Heart left ventricle (tissue), 16 donors: ENCODE measurements at regions not wholly inside any gene's neighbourhood (a gene's known extent, or its start where the extent isn't known, plus 50 kb on each side); places are given as distances from the start of the nearest gene placed in this dataset.
"Not testable (repeated sequence)": the region's sequence is repeated elsewhere in the genome, so short reads cannot be mapped to it uniquely, and the experiment has no call there.

ENCODE experiments used
- ATAC-seq, 4 donors: fragments of 200-7000 bp; cut with Tn5 transposase; one replicate each; pipeline ENCODE4 v1.9.1; 2020 to 2022; ENCODE audit warnings: moderate library complexity in 4 of 4, mild to moderate bottlenecking in 3 of 4, moderate number of reproducible peaks in 1 of 4
- DNase-seq, 5 donors: peaks; one replicate each; pipeline ENCODE4 v3.0.0-alpha.2; 2020
- H3K27ac ChIP-seq, 12 donors: fragments of 200-600 bp; sonication (generic) in 4 of 12; one replicate each; pipeline versions ENCODE4 v1.5.0 to v1.8.0; 2016 to 2022; ENCODE audit warnings: mild to moderate bottlenecking in 2 of 12
- H3K27me3 ChIP-seq, 9 donors: fragments of 200-600 bp; sonication (generic) in 2 of 9; one replicate each; pipeline versions ENCODE4 v1.5.1 to v1.8.0; 2016 to 2022; ENCODE audit warnings: mild to moderate bottlenecking in 3 of 9
- H3K36me3 ChIP-seq, 9 donors: fragments of 200-600 bp; sonication (generic) in 2 of 9; one replicate each; pipeline versions ENCODE4 v1.5.0 to v1.8.0; 2018 to 2022; ENCODE audit warnings: mild to moderate bottlenecking in 2 of 9
- H3K4me1 ChIP-seq, 12 donors: fragments of 200-600 bp; sonication (generic) in 4 of 12; one replicate each; pipeline versions ENCODE4 v1.5.0 to v1.8.0; 2016 to 2022; ENCODE audit warnings: mild to moderate bottlenecking in 3 of 12
- H3K4me3 ChIP-seq, 12 donors: fragments of 200-600 bp; sonication (generic) in 4 of 12; one replicate each; pipeline versions ENCODE4 v1.5.0 to v1.8.0; 2017 to 2022; ENCODE audit warnings: mild to moderate bottlenecking in 9 of 12, moderate library complexity in 4 of 12
- H3K9me3 ChIP-seq, 12 donors: fragments of 200-600 bp; sonication (generic) in 4 of 12; one replicate each; pipeline versions ENCODE4 v1.5.0 to v1.8.0; 2016 to 2022; ENCODE audit warnings: mild to moderate bottlenecking in 1 of 12
- POLR2A ChIP-seq, 2 donors: fragments of 450-650 bp; IDR thresholded peaks; one replicate each; pipeline ENCODE4 v1.6.1; 2017; ENCODE audit warnings: antibody characterized with exemption in 2 of 2, mild to moderate bottlenecking in 2 of 2, moderate library complexity in 2 of 2
- WGBS, 4 donors: extraction: QIAGEN DNeasy Blood & Tissue Kit in 2 of 4; methylation state at CpG; one replicate each; pipeline versions ENCODE4 v1.1.5 to v1.1.7; 2013 to 2018; 5-methylcytosine and 5-hydroxymethylcytosine counted together
- intact Hi-C, 10 donors: fragments of 100-400 bp; cut with DNase I; formaldehyde crosslinking; loops; one replicate each; pipeline versions ENCODE4 v1.11.1 to v1.14.2; 2022
- TF ChIP-seq, protein P1 (sequence below), 12 donors: fragments of 200-600 bp; sonication (generic) in 4 of 12; IDR thresholded peaks; one replicate each; pipeline versions ENCODE4 v1.5.0 to v1.8.0; 2018 to 2022; ENCODE audit warnings: antibody characterized with exemption in 12 of 12, mild to moderate bottlenecking in 5 of 12
- donor health status: ischemic (EF 13 %, LVEDD 7.1; RV severe dilation, severe dysfunction).
- donor health status: healthy with polysubstance abuse.
- donor health status: DM: no; HTN: yes; CAD: no.
- donor health status: DM: no; HTN: no; CAD: no.
- donor health status: ischemic (EF 25% LVEDD 6.9; RV normal size, moderate dysfunction).
- donor health status: ischemic (EF 25% LVEDD 5.7; RV mildly dilated, moderate dysfunction).
- donor health status: healthy.
- donor health status: DM: yes; HTN: yes; CAD: no.
- donor health status: ischemic (EF 35%, LVEDD 5.7; RV mildly dilated, moderate dysfunction).
- donor health status: nonischemic (EF 11% LVEDD 7.7; RV severe dilation, severe dysfunction).
- donor health status: DM: yes; HTN: yes; CAD: no.
- donor health status: PGD.
- donor health status: ischemic (EF 29% LVEDD 5.4; RV normal size, mild dysfunction).
- donor health status: nonischemic (EF 23%, LVEDD 6.1; RV moderate dilation, normal function).

DNA sequence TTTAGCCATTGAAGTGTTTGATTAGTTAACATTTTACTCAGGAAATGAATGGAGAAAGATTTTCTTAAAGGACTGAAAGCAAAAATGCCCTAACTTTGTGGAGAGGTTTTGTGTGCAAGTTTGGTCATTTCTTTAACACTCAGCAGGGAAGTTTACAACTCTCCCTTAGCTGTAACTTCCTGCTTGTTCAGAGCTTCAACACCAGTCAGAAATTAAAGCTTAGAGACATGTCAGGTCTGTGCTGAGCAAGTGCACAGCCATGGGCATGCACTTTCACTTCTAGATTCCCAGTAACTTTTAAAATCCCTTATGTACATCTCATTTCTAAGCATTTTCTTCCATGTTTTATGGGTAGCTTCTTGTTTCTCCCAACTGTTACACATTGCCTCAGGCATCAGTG, 326.0 kb downstream of the ACTRT1 start:
- Histone ChIP-seq H3K36me3 (no peaks in the 10 kb centered on the region), H3K27me3 (no peaks in the 10 kb centered on the region), H3K9me3 (no peaks in the 10 kb centered on the region), H3K27ac (no peak overlapping the region), H3K4me1 (no peaks in the 10 kb centered on the region), H3K4me3 (no peak overlapping the region)
- TF ChIP-seq POLR2A (IDR thresholded peaks at IDR 0.05), result no peak
- TF ChIP-seq, protein P1, sequence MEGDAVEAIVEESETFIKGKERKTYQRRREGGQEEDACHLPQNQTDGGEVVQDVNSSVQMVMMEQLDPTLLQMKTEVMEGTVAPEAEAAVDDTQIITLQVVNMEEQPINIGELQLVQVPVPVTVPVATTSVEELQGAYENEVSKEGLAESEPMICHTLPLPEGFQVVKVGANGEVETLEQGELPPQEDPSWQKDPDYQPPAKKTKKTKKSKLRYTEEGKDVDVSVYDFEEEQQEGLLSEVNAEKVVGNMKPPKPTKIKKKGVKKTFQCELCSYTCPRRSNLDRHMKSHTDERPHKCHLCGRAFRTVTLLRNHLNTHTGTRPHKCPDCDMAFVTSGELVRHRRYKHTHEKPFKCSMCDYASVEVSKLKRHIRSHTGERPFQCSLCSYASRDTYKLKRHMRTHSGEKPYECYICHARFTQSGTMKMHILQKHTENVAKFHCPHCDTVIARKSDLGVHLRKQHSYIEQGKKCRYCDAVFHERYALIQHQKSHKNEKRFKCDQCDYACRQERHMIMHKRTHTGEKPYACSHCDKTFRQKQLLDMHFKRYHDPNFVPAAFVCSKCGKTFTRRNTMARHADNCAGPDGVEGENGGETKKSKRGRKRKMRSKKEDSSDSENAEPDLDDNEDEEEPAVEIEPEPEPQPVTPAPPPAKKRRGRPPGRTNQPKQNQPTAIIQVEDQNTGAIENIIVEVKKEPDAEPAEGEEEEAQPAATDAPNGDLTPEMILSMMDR (IDR thresholded peaks at IDR 0.05), result no peak
- intact Hi-C loops, result no loop called here
- DNase-seq (no peak), ATAC-seq (no peak)

DNA sequence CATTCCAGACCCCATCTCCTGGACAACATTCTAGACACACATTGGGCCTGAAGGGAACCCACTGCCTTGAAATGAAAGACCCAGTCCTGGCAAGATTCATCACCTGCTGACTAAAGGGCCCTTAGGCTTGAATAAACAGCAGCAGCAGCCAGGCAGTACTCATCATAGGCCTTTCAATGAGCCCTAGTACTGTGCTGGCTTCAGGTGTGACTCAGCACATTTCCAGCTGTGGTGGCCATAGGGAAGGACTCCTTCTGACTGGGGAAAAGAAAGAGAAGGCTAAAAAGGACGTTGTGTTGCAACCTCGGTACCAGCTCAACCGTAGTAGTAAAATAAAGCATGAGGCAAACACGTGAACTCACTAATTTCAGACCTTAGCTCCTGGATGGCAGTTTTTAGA, 344.0 kb downstream of the ACTRT1 start:
- intact Hi-C loops, result no loop called here
- no peaks in the 10 kb centered on the region for H3K27me3 ChIP-seq
- DNase-seq (no peak), ATAC-seq (no peak)
- H3K36me3 ChIP-seq, result no peaks in the 10 kb centered on the region
- no peak overlapping the region for H3K4me3 ChIP-seq
- TF ChIP-seq POLR2A (IDR thresholded peaks at IDR 0.05), result no peak
- TF ChIP-seq, protein P1 (IDR thresholded peaks at IDR 0.05), result no peak
- 51 to 76% (median 68%) methylated on average over 4 of the region's 4 CpGs for WGBS, 4 donors
- no peaks in the 10 kb centered on the region for H3K4me1 ChIP-seq
- H3K9me3 ChIP-seq, result no peaks in the 10 kb centered on the region
- H3K27ac ChIP-seq, result no peak overlapping the region

DNA sequence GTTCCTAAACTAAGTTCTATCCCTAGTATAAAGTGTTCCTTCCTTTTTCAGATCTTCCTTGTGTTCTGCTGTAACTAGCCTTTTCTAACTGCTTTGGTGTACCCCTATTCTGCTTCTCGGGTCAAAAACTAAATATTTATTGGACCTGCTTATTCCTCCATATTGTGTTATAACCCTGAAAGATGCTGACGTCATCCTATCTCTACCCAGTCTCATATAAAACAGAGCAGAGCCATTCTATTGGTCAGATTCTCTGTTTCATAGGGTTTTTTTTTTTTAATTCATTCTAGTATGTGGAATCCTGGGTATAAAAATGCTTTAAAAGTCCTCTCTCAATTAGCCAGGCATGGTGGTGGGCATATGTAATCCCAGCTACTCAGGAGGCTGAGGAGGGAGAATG, 349.7 kb downstream of the ACTRT1 start:
- no peak for ATAC-seq
- TF ChIP-seq, protein P1 (IDR thresholded peaks at IDR 0.05), result no peak
- TF ChIP-seq POLR2A (IDR thresholded peaks at IDR 0.05), result no peak
- 55 to 82% (median 67%) methylated on average over 2 of the region's 2 CpGs for WGBS, 4 donors
- H3K4me1 ChIP-seq, result no peaks in the 10 kb centered on the region
- H3K4me3 ChIP-seq, result no peak overlapping the region
- intact Hi-C loops, result no loop called here
- H3K27ac ChIP-seq, result no peak overlapping the region
- no peaks in the 10 kb centered on the region for H3K9me3 ChIP-seq
- DNase-seq, result no peak
- no peaks in the 10 kb centered on the region for H3K27me3 ChIP-seq
- H3K36me3 ChIP-seq, result no peaks in the 10 kb centered on the region

DNA sequence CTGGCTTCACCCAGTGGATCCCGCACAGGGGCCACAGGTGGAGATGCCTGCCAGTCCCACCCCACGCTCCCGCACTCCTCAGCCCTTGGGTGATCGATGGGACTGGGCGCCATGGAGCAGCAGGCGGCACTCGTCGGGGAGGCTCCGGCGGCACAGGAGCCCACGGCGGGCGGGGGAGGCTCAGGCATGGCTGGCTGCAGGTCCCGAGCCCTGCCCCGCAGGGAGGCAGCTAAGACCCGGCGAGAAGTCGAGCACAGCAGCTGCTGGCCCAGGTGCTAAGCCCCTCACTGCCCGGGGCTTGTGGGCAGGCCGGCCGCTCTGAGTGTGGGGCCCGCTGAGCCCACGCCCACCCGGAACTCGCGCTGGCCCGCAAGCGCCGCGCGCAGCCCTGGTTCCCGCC, 389.3 kb downstream of the ACTRT1 start:
- H3K36me3 ChIP-seq, H3K4me3 ChIP-seq, H3K27ac ChIP-seq, DNase-seq, H3K27me3 ChIP-seq, ATAC-seq, H3K9me3 ChIP-seq, intact Hi-C loops, H3K4me1 ChIP-seq: not testable (repeated sequence)
- 93 to 97% (median 96%) methylated on average over 3 to 30 of the region's 32 CpGs for WGBS, 4 donors

DNA sequence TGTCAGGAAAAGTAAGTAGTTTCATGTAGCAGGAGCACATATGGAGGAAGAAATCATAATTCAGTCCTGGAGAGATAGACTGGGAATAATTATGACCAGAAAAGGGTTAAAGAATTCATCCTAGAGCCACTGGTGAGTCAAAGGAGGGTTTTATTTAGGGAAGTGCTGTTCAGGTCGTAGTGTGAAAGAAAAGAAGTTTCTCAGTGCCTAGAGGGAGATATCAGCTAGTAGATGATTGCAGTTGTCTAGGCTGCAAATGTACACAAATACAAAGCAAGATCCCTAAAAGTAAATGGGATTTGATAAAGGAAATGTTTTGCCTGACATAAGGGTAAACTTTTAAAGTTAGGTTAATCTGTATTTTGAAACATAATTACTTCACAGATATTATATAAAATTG, 403.2 kb downstream of the ACTRT1 start:
- intact Hi-C loops, result no loop called here
- Histone ChIP-seq H3K4me3 (no peak overlapping the region), H3K9me3 (no peaks in the 10 kb centered on the region), H3K27me3 (no peaks in the 10 kb centered on the region), H3K27ac (no peak overlapping the region), H3K4me1 (no peaks in the 10 kb centered on the region), H3K36me3 (no peaks in the 10 kb centered on the region)
- DNase-seq, result no peak
- peak in 1 of 4 donors; percentile 34 for ATAC-seq
- TF ChIP-seq, protein P1 (IDR thresholded peaks at IDR 0.05), result no peak
- TF ChIP-seq POLR2A (IDR thresholded peaks at IDR 0.05), result no peak
- 0 to 8% (median 0%) methylated on average over 1 of the region's 1 CpG for WGBS, 4 donors
